ENCODE measurements at regions not wholly inside any gene's neighbourhood (a gene's known extent, or its start where the extent isn't known, plus 50 kb on each side); places are given as distances from the start of the nearest gene placed in this dataset.

- Histone ChIP-seq H3K27me3 (ENCODE audit: insufficient read depth, poor library complexity, severe bottlenecking) (no peaks in the 10 kb centered on the region), H3K4me3 (replicated peaks; ENCODE audit: insufficient read depth, low read length) (no peak overlapping the region), H3K27ac (replicated peaks) (no peak overlapping the region)
- no peak for DNase-seq (ENCODE audit: low read depth in 1 of 2, low spot score in 1 of 2)
- TF ChIP-seq CTCF (IDR thresholded peaks at IDR 0.05; ENCODE audit: insufficient read depth, low read length): no peak
- TF ChIP-seq REST (IDR thresholded peaks at IDR 0.05; ENCODE audit: insufficient replicate concordance, low read depth): no peak
- TF ChIP-seq GABPA (IDR thresholded peaks at IDR 0.05; ENCODE audit: low read depth): no peak
- TF ChIP-seq SPI1 (IDR thresholded peaks at IDR 0.05; ENCODE audit: borderline replicate concordance, low read depth): no peak
Measured at GRCh38 chr17:71881041-71881440, 239.8 kb upstream of the SOX9 start.

GRCh38 chr17:71881581-71881980, 239.2 kb upstream of the SOX9 start:
- no peak overlapping the region for H3K27ac ChIP-seq (replicated peaks)
- TF ChIP-seq GABPA (IDR thresholded peaks at IDR 0.05; ENCODE audit: low read depth) (no peak), CTCF (IDR thresholded peaks at IDR 0.05; ENCODE audit: insufficient read depth, low read length) (no peak), POLR2AphosphoS5 (IDR thresholded peaks at IDR 0.05; ENCODE audit: low read depth) (no peak)
- no peak for DNase-seq (ENCODE audit: low read depth in 1 of 2, low spot score in 1 of 2)
- no peak overlapping the region for H3K4me3 ChIP-seq (replicated peaks; ENCODE audit: insufficient read depth, low read length)
- no peaks in the 10 kb centered on the region for H3K27me3 ChIP-seq (ENCODE audit: insufficient read depth, poor library complexity, severe bottlenecking)

- Histone ChIP-seq H3K4me3 (replicated peaks; ENCODE audit: insufficient read depth, low read length) (no peak overlapping the region), H3K27me3 (ENCODE audit: insufficient read depth, poor library complexity, severe bottlenecking) (no peaks in the 10 kb centered on the region), H3K27ac (replicated peaks) (no peak overlapping the region)
- TF ChIP-seq CTCF (IDR thresholded peaks at IDR 0.05; ENCODE audit: insufficient read depth, low read length) (no peak), SPI1 (IDR thresholded peaks at IDR 0.05; ENCODE audit: borderline replicate concordance, low read depth) (no peak), GABPA (IDR thresholded peaks at IDR 0.05; ENCODE audit: low read depth) (no peak), POLR2AphosphoS5 (IDR thresholded peaks at IDR 0.05; ENCODE audit: low read depth) (no peak), REST (IDR thresholded peaks at IDR 0.05; ENCODE audit: insufficient replicate concordance, low read depth) (no peak)
- no peak for DNase-seq (ENCODE audit: low read depth in 1 of 2, low spot score in 1 of 2)
Measured at GRCh38 chr17:71883258-71883657, 237.6 kb upstream of the SOX9 start.

GRCh38 chr17:71883845-71884244, 237.0 kb upstream of the SOX9 start:
- TF ChIP-seq POLR2AphosphoS5 (IDR thresholded peaks at IDR 0.05; ENCODE audit: low read depth): no peak
- no peak for TF ChIP-seq SPI1 (IDR thresholded peaks at IDR 0.05; ENCODE audit: borderline replicate concordance, low read depth)
- no peak for TF ChIP-seq GABPA (IDR thresholded peaks at IDR 0.05; ENCODE audit: low read depth)
- TF ChIP-seq REST (IDR thresholded peaks at IDR 0.05; ENCODE audit: insufficient replicate concordance, low read depth): no peak
- TF ChIP-seq CTCF (IDR thresholded peaks at IDR 0.05; ENCODE audit: insufficient read depth, low read length): no peak
- no peaks in the 10 kb centered on the region for H3K27me3 ChIP-seq (ENCODE audit: insufficient read depth, poor library complexity, severe bottlenecking)
- no peak for DNase-seq (ENCODE audit: low read depth in 1 of 2, low spot score in 1 of 2)

More at GRCh38 chr17:71883845-71884244, 237.0 kb upstream of the SOX9 start:
- H3K27ac ChIP-seq (replicated peaks): no peak overlapping the region
- H3K4me3 ChIP-seq (replicated peaks; ENCODE audit: insufficient read depth, low read length): no peak overlapping the region

Measured in HL-60 (cell line).